HCT116 (cell line): ENCODE measurements at regions not wholly inside any gene's neighbourhood (a gene's known extent, or its start where the extent isn't known, plus 50 kb on each side); places are given as distances from the start of the nearest gene placed in this dataset.

Source experiments
- ATAC-seq: fragments of 200-7000 bp; cut with Tn5 transposase; 2 replicates; pipeline ENCODE4 v1.9.1; 2020; ENCODE audit warnings: mild to moderate bottlenecking, moderate library complexity
- BruUV-seq: library from RNA; stranded (reverse); fragments of 400-500 nt; replicated peaks from 2 replicates; lab custom pipeline; 2021; lab: Mats Ljungman, UMichigan
- CTCF ChIA-PET: fragments of 300-600 bp; sonication (Branson Sonifier 250); formaldehyde crosslinking; loops from one replicate; lab custom pipeline; 2021; ENCODE audit warnings: antibody characterized with exemption; lab: Charles Lee
- POLR2A ChIA-PET: fragments of 300-600, 350-600 bp; sonication (Branson Sonifier 250); formaldehyde crosslinking; loops from one replicate; lab custom pipeline; 2021; ENCODE audit warnings: antibody characterized with exemption; lab: Charles Lee
- RAD21 ChIA-PET, 2 experiments: fragments of 300-600 bp; sonication (Branson Sonifier 250); formaldehyde crosslinking; loops; one replicate each; lab custom pipeline; 2023; ENCODE audit warnings: low total read pairs in 2 of 2; ENCODE audit not compliant: uncharacterized antibody in 2 of 2, unreplicated experiment in 2 of 2, low non-redundant PET in 1 of 2; lab: Charles Lee
- DNase-seq: peaks from one replicate; pipeline ENCODE4 v3.0.0-alpha.2; 2010; ENCODE audit warnings: low read depth, low spot score
- H2AFZ ChIP-seq: fragments of 200-600 bp; shearing (Covaris generic), sonication (generic); 2 replicates; pipeline ENCODE4 v1.6.1; 2017; ENCODE audit warnings: low read depth, mixed run types, mixed read lengths, antibody characterized with exemption, low read length; ENCODE audit not compliant: poor library complexity, severe bottlenecking
- H3K27ac ChIP-seq: 2 replicates; pipeline ENCODE4 v1.5.1; 2012; ENCODE audit warnings: low read depth, low read length
- H3K27me3 ChIP-seq: fragments of 200-600 bp; sonication (generic); 2 replicates; pipeline ENCODE4 v1.6.1; 2016; ENCODE audit warnings: mixed run types, low read length, mixed read lengths; ENCODE audit not compliant: insufficient read depth
- H3K36me3 ChIP-seq, 2 experiments: fragments of 200-500 bp in 1 of 2; fragments of 200-600 bp in 1 of 2; sonication (Bioruptor generic) in 1 of 2; sonication (generic) in 1 of 2; 2 replicates each; pipeline versions ENCODE4 v1.5.1 to v1.6.1; 2014 to 2016; ENCODE audit warnings: low read length in 2 of 2, inconsistent platforms in 1 of 2, mixed read lengths in 1 of 2, mixed run types in 1 of 2; ENCODE audit not compliant: insufficient read depth in 2 of 2, control insufficient read depth in 1 of 2
- H3K4me1 ChIP-seq, 2 experiments: fragments of 200-600 bp in 1 of 2; sonication (generic) in 1 of 2; 2 replicates each; pipeline versions ENCODE4 v1.5.1 to v1.6.1; 2012 to 2017; ENCODE audit warnings: low read length in 2 of 2, inconsistent platforms in 1 of 2, mild to moderate bottlenecking in 1 of 2, mixed read lengths in 1 of 2, mixed run types in 1 of 2, moderate library complexity in 1 of 2; ENCODE audit not compliant: insufficient read depth in 2 of 2, control insufficient read depth in 1 of 2
- H3K4me2 ChIP-seq: fragments of 200-600 bp; sonication (generic); 2 replicates; pipeline ENCODE4 v1.6.1; 2017; ENCODE audit warnings: mixed run types, low read length, mixed read lengths
- H3K4me3 ChIP-seq, 2 experiments: fragments of 200-600 bp in 1 of 2; sonication (generic) in 1 of 2; replicated peaks in 1 of 2; 2 replicates each; pipeline ENCODE4 v1.5.1; 2011 to 2016; ENCODE audit warnings: low read length in 2 of 2, control low read depth in 1 of 2, low read depth in 1 of 2, mild to moderate bottlenecking in 1 of 2, mixed read lengths in 1 of 2, mixed run types in 1 of 2
- H3K79me2 ChIP-seq: fragments of 200-600 bp; sonication (generic); 2 replicates; pipeline ENCODE4 v1.6.1; 2017; ENCODE audit warnings: mild to moderate bottlenecking, mixed run types, low read length, moderate library complexity, mixed read lengths; ENCODE audit not compliant: insufficient read depth
- H3K9ac ChIP-seq: fragments of 200-600 bp; sonication (generic); 2 replicates; pipeline ENCODE4 v1.6.1; 2016; ENCODE audit warnings: low read length, mixed read lengths
- H3K9me2 ChIP-seq: fragments of 200-600 bp; sonication (generic), shearing (Covaris generic); 2 replicates; pipeline ENCODE4 v1.6.1; 2017; ENCODE audit warnings: mixed run types, mild to moderate bottlenecking, moderate library complexity; ENCODE audit not compliant: insufficient read depth
- H3K9me3 ChIP-seq, 2 experiments: fragments of 200-500 bp in 1 of 2; fragments of 200-600 bp in 1 of 2; sonication (Bioruptor generic) in 1 of 2; sonication (generic) in 1 of 2; 2 replicates each; pipeline ENCODE4 v1.6.1; 2014 to 2017; ENCODE audit warnings: low read length in 2 of 2, mixed read lengths in 2 of 2, inconsistent platforms in 1 of 2, low read depth in 1 of 2, mild to moderate bottlenecking in 1 of 2, mixed run types in 1 of 2, moderate library complexity in 1 of 2; ENCODE audit not compliant: control insufficient read depth in 1 of 2, insufficient read depth in 1 of 2
- H4K20me1 ChIP-seq: fragments of 200-600 bp; sonication (generic), shearing (Covaris generic); 2 replicates; pipeline ENCODE4 v1.6.1; 2017; ENCODE audit warnings: mixed run types, mild to moderate bottlenecking, moderate library complexity; ENCODE audit not compliant: insufficient read depth
- CBX3 ChIP-seq: IDR thresholded peaks from 2 replicates; pipeline ENCODE4 v1.6.1; 2012; ENCODE audit warnings: low read depth
- CEBPB ChIP-seq: IDR thresholded peaks from 2 replicates; pipeline ENCODE4 v1.6.1; 2012; ENCODE audit warnings: low read depth
- EGR1 ChIP-seq: IDR thresholded peaks from 2 replicates; pipeline ENCODE4 v1.6.1; 2012; ENCODE audit warnings: low read depth
- ELF1 ChIP-seq: IDR thresholded peaks from 2 replicates; pipeline ENCODE4 v1.6.1; 2012; ENCODE audit warnings: low read depth, borderline replicate concordance
- EZH2 ChIP-seq: fragments of 200-600 bp; sonication (generic); IDR thresholded peaks from 2 replicates; pipeline ENCODE4 v1.6.1; 2017; ENCODE audit warnings: antibody characterized with exemption, mixed run types
- EZH2phosphoT487 ChIP-seq: fragments of 200-600 bp; IDR thresholded peaks from 2 replicates; pipeline ENCODE4 v1.6.1; 2018; ENCODE audit warnings: antibody characterized with exemption, borderline replicate concordance
- FOSL1 ChIP-seq: IDR thresholded peaks from 2 replicates; pipeline ENCODE4 v1.6.1; 2012; ENCODE audit warnings: low read depth
- JUND ChIP-seq: IDR thresholded peaks from 2 replicates; pipeline ENCODE4 v1.6.1; 2012
- POLR2AphosphoS5 ChIP-seq: IDR thresholded peaks from 2 replicates; pipeline ENCODE4 v1.6.1; 2011; ENCODE audit warnings: mild to moderate bottlenecking, low read depth, low read length, moderate library complexity
- SIN3A ChIP-seq: IDR thresholded peaks from 2 replicates; pipeline ENCODE4 v1.6.1; 2012; ENCODE audit warnings: low read depth
- SRF ChIP-seq: IDR thresholded peaks from 2 replicates; pipeline ENCODE4 v1.6.1; 2012; ENCODE audit warnings: low read depth
- YY1 ChIP-seq: IDR thresholded peaks from 2 replicates; pipeline ENCODE4 v1.6.1; 2011; ENCODE audit warnings: low read length, low read depth, moderate library complexity, mild to moderate bottlenecking; ENCODE audit not compliant: insufficient replicate concordance; ENCODE audit errors: extremely low read depth
- ZFX ChIP-seq: fragments of 450-650 bp; IDR thresholded peaks from 2 replicates; pipeline ENCODE4 v1.6.1; 2017
- intact Hi-C: fragments of 100-400 bp; cut with micrococcal nuclease; formaldehyde crosslinking; loops from 2 replicates; pipeline ENCODE4 v1.10.0; 2022
- TF ChIP-seq, protein P1 (sequence below): IDR thresholded peaks from 2 replicates; pipeline ENCODE4 v1.6.1; 2012
- TF ChIP-seq, protein P2 (sequence below): IDR thresholded peaks from 2 replicates; pipeline ENCODE4 v1.6.1; 2012; ENCODE audit warnings: low read depth
- TF ChIP-seq, protein P3 (sequence below): IDR thresholded peaks from 2 replicates; pipeline ENCODE4 v1.6.1; 2011; ENCODE audit warnings: mild to moderate bottlenecking, low read length, moderate library complexity; ENCODE audit not compliant: insufficient replicate concordance; ENCODE audit errors: extremely low read depth

DNA sequence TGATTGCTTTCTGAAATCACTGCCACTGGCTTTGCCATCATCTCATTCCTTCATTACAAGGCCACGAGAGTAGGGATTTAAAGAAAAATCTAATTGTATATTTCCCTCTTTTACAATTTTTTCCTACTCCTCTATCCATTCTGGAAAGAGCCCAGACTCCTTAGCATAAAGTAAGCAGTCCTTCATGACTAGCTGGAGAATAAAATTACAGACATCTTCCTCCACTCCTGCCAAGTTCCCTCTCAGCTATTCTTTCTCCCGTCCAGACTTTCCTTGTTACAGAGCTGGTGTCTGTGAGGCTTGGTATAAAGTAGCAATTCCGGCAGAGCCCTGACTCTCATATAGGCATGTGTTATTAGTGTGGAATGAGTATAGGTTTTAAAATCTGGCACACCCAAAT is 806.8 kb downstream of the PLCL1 start:
- Histone ChIP-seq H3K9ac (no peak overlapping the region), H2AFZ (no peak overlapping the region), H3K4me3 (no peak overlapping the region), H3K4me1 (no peaks in the 10 kb centered on the region), H3K9me2 (no peaks in the 10 kb centered on the region), H3K79me2 (no peaks in the 10 kb centered on the region), H3K4me2 (no peak overlapping the region), H3K9me3 (no peaks in the 10 kb centered on the region), H4K20me1 (no peaks in the 10 kb centered on the region), H3K27me3 (no peaks in the 10 kb centered on the region; the same call in 1 of the 2 replicates), H3K27ac (no peak overlapping the region), H3K36me3 (no peaks in the 10 kb centered on the region)
- intact Hi-C loops = no loop called here
- CTCF ChIA-PET = no interaction called here
- TF ChIP-seq EZH2 (no peak), ELF1 (no peak), FOSL1 (no peak), POLR2AphosphoS5 (no peak), EZH2phosphoT487 (no peak), JUND (no peak), CEBPB (no peak), ZFX (no peak), CBX3 (no peak), SIN3A (no peak), SRF (no peak), EGR1 (no peak), YY1 (no peak)
- TF ChIP-seq, protein P1, sequence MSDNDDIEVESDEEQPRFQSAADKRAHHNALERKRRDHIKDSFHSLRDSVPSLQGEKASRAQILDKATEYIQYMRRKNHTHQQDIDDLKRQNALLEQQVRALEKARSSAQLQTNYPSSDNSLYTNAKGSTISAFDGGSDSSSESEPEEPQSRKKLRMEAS = no peak
- TF ChIP-seq, protein P2, sequence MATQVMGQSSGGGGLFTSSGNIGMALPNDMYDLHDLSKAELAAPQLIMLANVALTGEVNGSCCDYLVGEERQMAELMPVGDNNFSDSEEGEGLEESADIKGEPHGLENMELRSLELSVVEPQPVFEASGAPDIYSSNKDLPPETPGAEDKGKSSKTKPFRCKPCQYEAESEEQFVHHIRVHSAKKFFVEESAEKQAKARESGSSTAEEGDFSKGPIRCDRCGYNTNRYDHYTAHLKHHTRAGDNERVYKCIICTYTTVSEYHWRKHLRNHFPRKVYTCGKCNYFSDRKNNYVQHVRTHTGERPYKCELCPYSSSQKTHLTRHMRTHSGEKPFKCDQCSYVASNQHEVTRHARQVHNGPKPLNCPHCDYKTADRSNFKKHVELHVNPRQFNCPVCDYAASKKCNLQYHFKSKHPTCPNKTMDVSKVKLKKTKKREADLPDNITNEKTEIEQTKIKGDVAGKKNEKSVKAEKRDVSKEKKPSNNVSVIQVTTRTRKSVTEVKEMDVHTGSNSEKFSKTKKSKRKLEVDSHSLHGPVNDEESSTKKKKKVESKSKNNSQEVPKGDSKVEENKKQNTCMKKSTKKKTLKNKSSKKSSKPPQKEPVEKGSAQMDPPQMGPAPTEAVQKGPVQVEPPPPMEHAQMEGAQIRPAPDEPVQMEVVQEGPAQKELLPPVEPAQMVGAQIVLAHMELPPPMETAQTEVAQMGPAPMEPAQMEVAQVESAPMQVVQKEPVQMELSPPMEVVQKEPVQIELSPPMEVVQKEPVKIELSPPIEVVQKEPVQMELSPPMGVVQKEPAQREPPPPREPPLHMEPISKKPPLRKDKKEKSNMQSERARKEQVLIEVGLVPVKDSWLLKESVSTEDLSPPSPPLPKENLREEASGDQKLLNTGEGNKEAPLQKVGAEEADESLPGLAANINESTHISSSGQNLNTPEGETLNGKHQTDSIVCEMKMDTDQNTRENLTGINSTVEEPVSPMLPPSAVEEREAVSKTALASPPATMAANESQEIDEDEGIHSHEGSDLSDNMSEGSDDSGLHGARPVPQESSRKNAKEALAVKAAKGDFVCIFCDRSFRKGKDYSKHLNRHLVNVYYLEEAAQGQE = no peak
- TF ChIP-seq, protein P3, sequence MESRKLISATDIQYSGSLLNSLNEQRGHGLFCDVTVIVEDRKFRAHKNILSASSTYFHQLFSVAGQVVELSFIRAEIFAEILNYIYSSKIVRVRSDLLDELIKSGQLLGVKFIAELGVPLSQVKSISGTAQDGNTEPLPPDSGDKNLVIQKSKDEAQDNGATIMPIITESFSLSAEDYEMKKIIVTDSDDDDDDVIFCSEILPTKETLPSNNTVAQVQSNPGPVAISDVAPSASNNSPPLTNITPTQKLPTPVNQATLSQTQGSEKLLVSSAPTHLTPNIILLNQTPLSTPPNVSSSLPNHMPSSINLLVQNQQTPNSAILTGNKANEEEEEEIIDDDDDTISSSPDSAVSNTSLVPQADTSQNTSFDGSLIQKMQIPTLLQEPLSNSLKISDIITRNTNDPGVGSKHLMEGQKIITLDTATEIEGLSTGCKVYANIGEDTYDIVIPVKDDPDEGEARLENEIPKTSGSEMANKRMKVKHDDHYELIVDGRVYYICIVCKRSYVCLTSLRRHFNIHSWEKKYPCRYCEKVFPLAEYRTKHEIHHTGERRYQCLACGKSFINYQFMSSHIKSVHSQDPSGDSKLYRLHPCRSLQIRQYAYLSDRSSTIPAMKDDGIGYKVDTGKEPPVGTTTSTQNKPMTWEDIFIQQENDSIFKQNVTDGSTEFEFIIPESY = no peak
- RAD21 ChIA-PET = no interaction called here
- POLR2A ChIA-PET = no interaction called here
- ATAC-seq (no peak), DNase-seq (no peak)
- no TSS peak for BruUV-seq
